ENCODE measurements at regions not wholly inside any gene's neighbourhood (a gene's known extent, or its start where the extent isn't known, plus 50 kb on each side); places are given as distances from the start of the nearest gene placed in this dataset.

GRCh38 chr12:13376610-13377373 lies 180.3 kb downstream of the EMP1 start:
- no peak overlapping the region for H3K27ac Mint-ChIP-seq
- no peaks in the 10 kb centered on the region for H3K36me3 Mint-ChIP-seq
- DNase-seq (no peak), ATAC-seq (no peak)
- CTCF ChIA-PET = interaction anchor here (1.0 kb wide), 1 partner anchor 14 kb away, joined by 3 read pairs; no protein-coding TSS in a partner anchor
- H3K27me3 Mint-ChIP-seq = peaks cover 8% of the 10 kb centered on the region
- no peaks in the 10 kb centered on the region for H3K4me1 Mint-ChIP-seq
- no peak overlapping the region for H3K4me3 Mint-ChIP-seq
- H3K9me3 Mint-ChIP-seq (ENCODE audit: low read depth) = no peaks in the 10 kb centered on the region

GRCh38 chr12:13375583-13376345 lies 179.2 kb downstream of the EMP1 start:
- Mint-ChIP-seq H3K4me1 (no peaks in the 10 kb centered on the region), H3K27me3 (peaks cover 7% of the 10 kb centered on the region), H3K9me3 (ENCODE audit: low read depth) (no peaks in the 10 kb centered on the region), H3K27ac (no peak overlapping the region), H3K4me3 (no peak overlapping the region), H3K36me3 (no peaks in the 10 kb centered on the region)
- no peak for DNase-seq
- CTCF ChIA-PET = no interaction called here
- no peak for ATAC-seq

GRCh38 chr12:13374793-13375192 lies 178.3 kb downstream of the EMP1 start:
- Mint-ChIP-seq H3K4me3 (no peak overlapping the region), H3K27me3 (peaks cover 11% of the 10 kb centered on the region), H3K4me1 (no peaks in the 10 kb centered on the region), H3K27ac (no peak overlapping the region), H3K36me3 (no peaks in the 10 kb centered on the region), H3K9me3 (ENCODE audit: low read depth) (no peaks in the 10 kb centered on the region)
- DNase-seq (no peak), ATAC-seq (no peak)
- CTCF ChIA-PET = no interaction called here

GRCh38 chr12:13373803-13374202 lies 177.3 kb downstream of the EMP1 start:
- ATAC-seq (no peak), DNase-seq (no peak)
- Mint-ChIP-seq H3K36me3 (no peaks in the 10 kb centered on the region), H3K9me3 (ENCODE audit: low read depth) (no peaks in the 10 kb centered on the region), H3K27ac (no peak overlapping the region), H3K27me3 (peaks cover 11% of the 10 kb centered on the region), H3K4me3 (no peak overlapping the region), H3K4me1 (no peaks in the 10 kb centered on the region)
- CTCF ChIA-PET = no interaction called here

GRCh38 chr12:13373131-13373530 lies 176.6 kb downstream of the EMP1 start:
- H3K27ac Mint-ChIP-seq = no peak overlapping the region
- DNase-seq = no peak
- CTCF ChIA-PET = interaction anchor here (1.3 kb wide), 1 partner anchor 11 kb away, joined by 3 read pairs; no protein-coding TSS in a partner anchor
- H3K4me3 Mint-ChIP-seq = no peak overlapping the region
- H3K27me3 Mint-ChIP-seq = peaks cover 11% of the 10 kb centered on the region
- H3K9me3 Mint-ChIP-seq (ENCODE audit: low read depth) = no peaks in the 10 kb centered on the region
- H3K4me1 Mint-ChIP-seq = no peaks in the 10 kb centered on the region
- no peak for ATAC-seq
- H3K36me3 Mint-ChIP-seq = no peaks in the 10 kb centered on the region

GRCh38 chr12:13372386-13372785 lies 175.9 kb downstream of the EMP1 start:
- no peaks in the 10 kb centered on the region for H3K36me3 Mint-ChIP-seq
- H3K27me3 Mint-ChIP-seq = peaks cover 9% of the 10 kb centered on the region
- ATAC-seq (no peak), DNase-seq (no peak)
- H3K4me3 Mint-ChIP-seq = no peak overlapping the region
- H3K4me1 Mint-ChIP-seq = no peaks in the 10 kb centered on the region
- CTCF ChIA-PET = interaction anchor here (1.3 kb wide), 1 partner anchor 10 kb away, joined by 3 read pairs; no protein-coding TSS in a partner anchor
- H3K9me3 Mint-ChIP-seq (ENCODE audit: low read depth) = no peaks in the 10 kb centered on the region
- H3K27ac Mint-ChIP-seq = no peak overlapping the region

- no peak overlapping the region for H3K27ac Mint-ChIP-seq
- peaks cover 9% of the 10 kb centered on the region for H3K27me3 Mint-ChIP-seq
- DNase-seq (no peak), ATAC-seq (no peak)
- CTCF ChIA-PET = interaction anchor here (1.3 kb wide), 1 partner anchor 9 kb away, joined by 3 read pairs; no protein-coding TSS in a partner anchor
- no peaks in the 10 kb centered on the region for H3K9me3 Mint-ChIP-seq (ENCODE audit: low read depth)
- no peak overlapping the region for H3K4me3 Mint-ChIP-seq
- H3K36me3 Mint-ChIP-seq = no peaks in the 10 kb centered on the region
- no peaks in the 10 kb centered on the region for H3K4me1 Mint-ChIP-seq
Observed at GRCh38 chr12:13371797-13372196, 175.3 kb downstream of the EMP1 start.

GRCh38 chr12:13371367-13371766 lies 174.8 kb downstream of the EMP1 start:
- no peaks in the 10 kb centered on the region for H3K36me3 Mint-ChIP-seq
- no peaks in the 10 kb centered on the region for H3K4me1 Mint-ChIP-seq
- peaks cover 9% of the 10 kb centered on the region for H3K27me3 Mint-ChIP-seq
- no peak overlapping the region for H3K4me3 Mint-ChIP-seq
- ATAC-seq = no peak
- CTCF ChIA-PET = no interaction called here
- no peak for DNase-seq
- H3K9me3 Mint-ChIP-seq (ENCODE audit: low read depth) = no peaks in the 10 kb centered on the region
- H3K27ac Mint-ChIP-seq = no peak overlapping the region

- H3K27ac Mint-ChIP-seq = no peak overlapping the region
- H3K36me3 Mint-ChIP-seq = no peaks in the 10 kb centered on the region
- CTCF ChIA-PET = no interaction called here
- no peak for DNase-seq
- no peak overlapping the region for H3K4me3 Mint-ChIP-seq
- H3K4me1 Mint-ChIP-seq = no peaks in the 10 kb centered on the region
- peaks cover 9% of the 10 kb centered on the region for H3K27me3 Mint-ChIP-seq
- no peaks in the 10 kb centered on the region for H3K9me3 Mint-ChIP-seq (ENCODE audit: low read depth)
- no peak for ATAC-seq
Observed at GRCh38 chr12:13369474-13370056, 173.0 kb downstream of the EMP1 start.

- ATAC-seq (no peak), DNase-seq (no peak)
- Mint-ChIP-seq H3K27ac (no peak overlapping the region), H3K27me3 (peaks cover 9% of the 10 kb centered on the region), H3K4me1 (no peaks in the 10 kb centered on the region), H3K4me3 (no peak overlapping the region), H3K36me3 (no peaks in the 10 kb centered on the region), H3K9me3 (ENCODE audit: low read depth) (no peaks in the 10 kb centered on the region)
- CTCF ChIA-PET = no interaction called here
Observed at GRCh38 chr12:13368971-13369370, 172.4 kb downstream of the EMP1 start.

- ATAC-seq = no peak
- no peaks in the 10 kb centered on the region for H3K36me3 Mint-ChIP-seq
- H3K27me3 Mint-ChIP-seq = peaks cover 9% of the 10 kb centered on the region
- DNase-seq = no peak
- no peaks in the 10 kb centered on the region for H3K4me1 Mint-ChIP-seq
- CTCF ChIA-PET = no interaction called here
- H3K9me3 Mint-ChIP-seq (ENCODE audit: low read depth) = no peaks in the 10 kb centered on the region
- H3K27ac Mint-ChIP-seq = no peak overlapping the region
- no peak overlapping the region for H3K4me3 Mint-ChIP-seq
Observed at GRCh38 chr12:13368431-13368830, 171.9 kb downstream of the EMP1 start.

GRCh38 chr12:13367973-13368372 lies 171.4 kb downstream of the EMP1 start:
- no peaks in the 10 kb centered on the region for H3K9me3 Mint-ChIP-seq (ENCODE audit: low read depth)
- no peak overlapping the region for H3K27ac Mint-ChIP-seq
- H3K4me3 Mint-ChIP-seq = no peak overlapping the region
- peaks cover 9% of the 10 kb centered on the region for H3K27me3 Mint-ChIP-seq
- ATAC-seq (no peak), DNase-seq (no peak)
- no peaks in the 10 kb centered on the region for H3K36me3 Mint-ChIP-seq
- CTCF ChIA-PET = no interaction called here
- no peaks in the 10 kb centered on the region for H3K4me1 Mint-ChIP-seq

- Mint-ChIP-seq H3K36me3 (no peaks in the 10 kb centered on the region), H3K9me3 (ENCODE audit: low read depth) (no peaks in the 10 kb centered on the region), H3K27ac (no peak overlapping the region), H3K27me3 (peaks cover 19% of the 10 kb centered on the region), H3K4me3 (no peak overlapping the region), H3K4me1 (no peaks in the 10 kb centered on the region)
- DNase-seq = no peak
- CTCF ChIA-PET = no interaction called here
- no peak for ATAC-seq
Observed at GRCh38 chr12:13365748-13366366, 169.3 kb downstream of the EMP1 start.
